CD4-positive, alpha-beta T cell treated with Interleukin-12 subunit alpha and Interleukin-12 subunit beta, for 1 hour (primary cell): ENCODE measurements at regions not wholly inside any gene's neighbourhood (a gene's known extent, or its start where the extent isn't known, plus 50 kb on each side); places are given as distances from the start of the nearest gene placed in this dataset.

Source experiments
- DNase-seq: peaks from one replicate; pipeline ENCODE4 v3.0.0-alpha.2; 2020

- no peak for DNase-seq
Observed at GRCh38 chr3:27945229-27945628, 223.1 kb upstream of the EOMES start.

- no peak for DNase-seq
Observed at GRCh38 chr3:27960133-27960532, 238.0 kb upstream of the EOMES start.

GRCh38 chr3:27963519-27963918 lies 241.4 kb upstream of the EOMES start:
- no peak for DNase-seq

GRCh38 chr3:27971600-27971999 lies 249.5 kb upstream of the EOMES start:
- DNase-seq = no peak

- peak; percentile 3 for DNase-seq
Observed at GRCh38 chr3:27976933-27977332, 254.8 kb upstream of the EOMES start.

- DNase-seq = no peak
Observed at GRCh38 chr3:27978440-27978839, 256.3 kb upstream of the EOMES start.

GRCh38 chr3:27985369-27986035 lies 255.9 kb upstream of the CMC1 start:
- DNase-seq = no peak

- no peak for DNase-seq
Observed at GRCh38 chr3:27986234-27986879, 255.1 kb upstream of the CMC1 start.

GRCh38 chr3:27990324-27990723 lies 251.1 kb upstream of the CMC1 start:
- no peak for DNase-seq

- DNase-seq = no peak
Observed at GRCh38 chr3:27990837-27991236, 250.6 kb upstream of the CMC1 start.

GRCh38 chr3:27993051-27993450 lies 248.4 kb upstream of the CMC1 start:
- DNase-seq = no peak

- DNase-seq = no peak
Observed at GRCh38 chr3:28000608-28001007, 240.8 kb upstream of the CMC1 start.

GRCh38 chr3:28008235-28008634 lies 233.2 kb upstream of the CMC1 start:
- DNase-seq = no peak

- no peak for DNase-seq
Observed at GRCh38 chr3:28012830-28013229, 228.6 kb upstream of the CMC1 start.

GRCh38 chr3:28013864-28014473 lies 227.4 kb upstream of the CMC1 start:
- no peak for DNase-seq

GRCh38 chr3:28018925-28019718 lies 222.3 kb upstream of the CMC1 start:
- no peak for DNase-seq

- no peak for DNase-seq
Observed at GRCh38 chr3:28019740-28020139, 221.7 kb upstream of the CMC1 start.

GRCh38 chr3:28022916-28023315 lies 218.5 kb upstream of the CMC1 start:
- DNase-seq = no peak

- no peak for DNase-seq
Observed at GRCh38 chr3:28028554-28028953, 212.9 kb upstream of the CMC1 start.

- no peak for DNase-seq
Observed at GRCh38 chr3:28033059-28033784, 208.2 kb upstream of the CMC1 start.

GRCh38 chr3:28036599-28037575 lies 204.5 kb upstream of the CMC1 start:
- no peak for DNase-seq

GRCh38 chr3:28039234-28039633 lies 202.2 kb upstream of the CMC1 start:
- DNase-seq = no peak
